SK-N-SH treated with all-trans-retinoic acid at 6 μM for 48 hours (cell line): ENCODE measurements at regions not wholly inside any gene's neighbourhood (a gene's known extent, or its start where the extent isn't known, plus 50 kb on each side); places are given as distances from the start of the nearest gene placed in this dataset.

Experiments used
- ATAC-seq: fragments of 200-7000 bp; cut with Tn5 transposase; 3 replicates; pipeline ENCODE4 v1.9.1; 2020; ENCODE audit warnings: mild to moderate bottlenecking, moderate library complexity
- ARNTL ChIP-seq: fragments of 450-650 bp; formaldehyde crosslinking; IDR thresholded peaks from 2 replicates; pipeline ENCODE4 v1.5.0; 2020; ENCODE audit warnings: low read depth, mild to moderate bottlenecking, moderate library complexity, borderline replicate concordance
- CSDC2 ChIP-seq: fragments of 250-450 bp; sonication (Bioruptor Pico); IDR thresholded peaks from 2 replicates; pipeline ENCODE4 v1.5.0; 2020; ENCODE audit warnings: mild to moderate bottlenecking, moderate library complexity
- ESRRG ChIP-seq: fragments of 250-450 bp; sonication (Bioruptor Pico); IDR thresholded peaks from 2 replicates; pipeline ENCODE4 v1.6.1; 2021; ENCODE audit warnings: mild to moderate bottlenecking
- GLIS3 ChIP-seq: fragments of 250-450 bp; sonication (Bioruptor Pico); IDR thresholded peaks from 2 replicates; pipeline ENCODE4 v1.5.0; 2020; ENCODE audit warnings: mild to moderate bottlenecking, moderate library complexity
- ISL1 ChIP-seq: fragments of 250-450 bp; sonication (Bioruptor Pico); IDR thresholded peaks from 2 replicates; pipeline ENCODE4 v2.1.2; 2022; ENCODE audit warnings: mild to moderate bottlenecking, moderate library complexity
- PPARA ChIP-seq: fragments of 250-450 bp; sonication (Bioruptor Pico); IDR thresholded peaks from 2 replicates; pipeline ENCODE4 v1.5.0; 2020; ENCODE audit warnings: mild to moderate bottlenecking, borderline replicate concordance
- RARB ChIP-seq: fragments of 250-450 bp; sonication (Bioruptor Pico); IDR thresholded peaks from 2 replicates; pipeline ENCODE4 v1.8.0; 2021; ENCODE audit warnings: mild to moderate bottlenecking, moderate library complexity
- SNAI2 ChIP-seq: fragments of 250-450 bp; sonication (Bioruptor Pico); IDR thresholded peaks from 2 replicates; pipeline ENCODE4 v1.5.0; 2020; ENCODE audit warnings: mild to moderate bottlenecking, moderate library complexity
- TCF4 ChIP-seq: fragments of 250-450 bp; sonication (Bioruptor Pico); IDR thresholded peaks from 2 replicates; pipeline ENCODE4 v1.8.0; 2021; ENCODE audit warnings: mild to moderate bottlenecking, moderate library complexity, borderline replicate concordance
- ZC3H10 ChIP-seq: fragments of 250-450 bp; sonication (Bioruptor Pico); IDR thresholded peaks from 2 replicates; pipeline ENCODE4 v1.5.1; 2021; ENCODE audit warnings: mild to moderate bottlenecking, moderate library complexity
- ZFP30 ChIP-seq: fragments of 450-650 bp; formaldehyde crosslinking; IDR thresholded peaks from 2 replicates; pipeline ENCODE4 v1.5.0; 2022; ENCODE audit warnings: mild to moderate bottlenecking, moderate library complexity
- ZNF565 ChIP-seq: fragments of 450-650 bp; formaldehyde crosslinking; conservative IDR thresholded peaks from 2 replicates; pipeline ENCODE4 v1.5.0; 2020; ENCODE audit warnings: low read depth, mild to moderate bottlenecking, moderate library complexity
- ZNF70 ChIP-seq: fragments of 450-650 bp; formaldehyde crosslinking; IDR thresholded peaks from 2 replicates; pipeline ENCODE4 v1.5.0; 2020; ENCODE audit warnings: mild to moderate bottlenecking, moderate library complexity
- ZNF8 ChIP-seq: fragments of 450-650 bp; formaldehyde crosslinking; IDR thresholded peaks from 2 replicates; pipeline ENCODE4 v1.5.0; 2020; ENCODE audit warnings: mild to moderate bottlenecking, moderate library complexity
- TF ChIP-seq, protein P1 (sequence below): fragments of 250-450 bp; sonication (Bioruptor Pico); IDR thresholded peaks from 2 replicates; pipeline ENCODE4 v1.5.0; 2020; ENCODE audit warnings: mild to moderate bottlenecking, moderate library complexity
- TF ChIP-seq, protein P2 (sequence below): fragments of 250-450 bp; sonication (Bioruptor Pico); IDR thresholded peaks from 2 replicates; pipeline ENCODE4 v1.8.0; 2021; ENCODE audit warnings: low read depth, mild to moderate bottlenecking, moderate library complexity, borderline replicate concordance
- TF ChIP-seq, protein P3 (sequence below): fragments of 250-450 bp; sonication (Bioruptor Pico); IDR thresholded peaks from 2 replicates; pipeline ENCODE4 v1.5.1; 2020; ENCODE audit warnings: low read depth, mild to moderate bottlenecking, moderate library complexity
- TF ChIP-seq, protein P4 (sequence below): fragments of 250-450 bp; sonication (Bioruptor Pico); IDR thresholded peaks from 2 replicates; pipeline ENCODE4 v1.5.1; 2021; ENCODE audit warnings: mild to moderate bottlenecking, moderate library complexity
- TF ChIP-seq, protein P5 (sequence below): fragments of 250-450 bp; sonication (Bioruptor Pico); IDR thresholded peaks from 2 replicates; pipeline ENCODE4 v1.8.0; 2020; ENCODE audit warnings: mild to moderate bottlenecking, moderate library complexity, borderline replicate concordance

DNA sequence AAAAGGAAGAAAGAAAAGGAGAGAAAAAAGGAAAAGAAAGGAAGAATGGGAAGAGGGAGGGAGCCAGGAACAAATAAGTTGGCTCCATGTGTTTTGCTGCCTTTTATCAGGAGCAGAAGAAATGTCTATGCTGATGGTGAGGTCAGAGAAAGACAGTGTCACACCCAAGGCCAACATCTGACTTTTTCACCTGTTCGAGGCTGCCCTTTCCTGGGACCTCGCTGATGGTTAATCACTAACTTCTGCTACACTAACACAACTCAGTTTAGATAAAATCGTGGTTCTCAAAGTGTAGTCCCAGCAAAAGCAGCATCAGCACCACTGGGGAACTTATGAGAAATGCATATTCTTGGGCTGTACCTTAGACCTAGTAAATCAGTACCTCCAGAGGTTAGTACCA is 88.2 kb upstream of the FER start:
- ATAC-seq: no peak
- TF ChIP-seq PPARA: no peak
- no peak for TF ChIP-seq ZFP30 (CRISPR knock-in tag)
- TF ChIP-seq, protein P1, sequence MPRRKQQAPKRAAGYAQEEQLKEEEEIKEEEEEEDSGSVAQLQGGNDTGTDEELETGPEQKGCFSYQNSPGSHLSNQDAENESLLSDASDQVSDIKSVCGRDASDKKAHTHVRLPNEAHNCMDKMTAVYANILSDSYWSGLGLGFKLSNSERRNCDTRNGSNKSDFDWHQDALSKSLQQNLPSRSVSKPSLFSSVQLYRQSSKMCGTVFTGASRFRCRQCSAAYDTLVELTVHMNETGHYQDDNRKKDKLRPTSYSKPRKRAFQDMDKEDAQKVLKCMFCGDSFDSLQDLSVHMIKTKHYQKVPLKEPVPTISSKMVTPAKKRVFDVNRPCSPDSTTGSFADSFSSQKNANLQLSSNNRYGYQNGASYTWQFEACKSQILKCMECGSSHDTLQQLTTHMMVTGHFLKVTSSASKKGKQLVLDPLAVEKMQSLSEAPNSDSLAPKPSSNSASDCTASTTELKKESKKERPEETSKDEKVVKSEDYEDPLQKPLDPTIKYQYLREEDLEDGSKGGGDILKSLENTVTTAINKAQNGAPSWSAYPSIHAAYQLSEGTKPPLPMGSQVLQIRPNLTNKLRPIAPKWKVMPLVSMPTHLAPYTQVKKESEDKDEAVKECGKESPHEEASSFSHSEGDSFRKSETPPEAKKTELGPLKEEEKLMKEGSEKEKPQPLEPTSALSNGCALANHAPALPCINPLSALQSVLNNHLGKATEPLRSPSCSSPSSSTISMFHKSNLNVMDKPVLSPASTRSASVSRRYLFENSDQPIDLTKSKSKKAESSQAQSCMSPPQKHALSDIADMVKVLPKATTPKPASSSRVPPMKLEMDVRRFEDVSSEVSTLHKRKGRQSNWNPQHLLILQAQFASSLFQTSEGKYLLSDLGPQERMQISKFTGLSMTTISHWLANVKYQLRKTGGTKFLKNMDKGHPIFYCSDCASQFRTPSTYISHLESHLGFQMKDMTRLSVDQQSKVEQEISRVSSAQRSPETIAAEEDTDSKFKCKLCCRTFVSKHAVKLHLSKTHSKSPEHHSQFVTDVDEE (CRISPR knock-in tag): no peak
- no peak for TF ChIP-seq ZNF8

DNA sequence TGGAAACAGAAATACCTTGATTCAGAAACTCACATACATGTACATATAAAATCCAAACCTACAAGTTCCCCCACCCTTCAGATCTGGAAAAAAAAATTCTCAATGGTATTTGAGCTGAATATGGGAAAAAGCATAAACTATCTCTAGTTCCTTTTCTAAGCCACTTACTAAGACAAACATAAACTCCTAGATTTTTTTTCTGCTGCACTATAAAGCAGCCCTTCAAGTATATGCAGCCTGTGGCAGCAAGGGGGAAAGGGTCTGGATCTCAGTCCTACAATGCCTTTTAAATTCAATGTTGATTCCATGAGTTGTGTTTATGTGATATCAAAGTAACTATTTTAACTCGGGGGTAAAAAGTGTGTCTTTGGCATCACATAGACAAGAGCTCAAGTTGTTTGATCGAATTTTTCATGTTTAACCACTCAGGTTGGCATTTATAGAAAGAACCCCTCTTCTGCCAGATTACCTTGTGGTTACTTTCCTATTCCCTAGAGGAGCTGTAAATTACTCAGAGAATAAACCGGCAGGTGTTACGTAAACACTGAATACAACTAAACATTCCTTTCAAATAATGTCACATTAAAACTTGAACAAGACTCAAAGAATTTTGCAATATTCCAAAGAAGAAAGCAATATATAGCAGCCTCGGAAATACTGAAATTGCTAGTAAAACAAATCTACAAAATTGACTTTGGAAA is 91.8 kb upstream of the FER start:
- no peak for ATAC-seq
- TF ChIP-seq PPARA (no peak), SNAI2 (CRISPR knock-in tag) (no peak), TCF4 (CRISPR knock-in tag) (no peak), ESRRG (no peak), RARB (CRISPR knock-in tag) (no peak), ARNTL (no peak), GLIS3 (no peak), ZFP30 (CRISPR knock-in tag) (no peak), ZNF8 (no peak), ISL1 (CRISPR knock-in tag) (no peak), ZC3H10 (no peak), ZNF70 (CRISPR knock-in tag) (no peak), CSDC2 (no peak), ZNF565 (CRISPR knock-in tag) (no peak)
- TF ChIP-seq, protein P2, sequence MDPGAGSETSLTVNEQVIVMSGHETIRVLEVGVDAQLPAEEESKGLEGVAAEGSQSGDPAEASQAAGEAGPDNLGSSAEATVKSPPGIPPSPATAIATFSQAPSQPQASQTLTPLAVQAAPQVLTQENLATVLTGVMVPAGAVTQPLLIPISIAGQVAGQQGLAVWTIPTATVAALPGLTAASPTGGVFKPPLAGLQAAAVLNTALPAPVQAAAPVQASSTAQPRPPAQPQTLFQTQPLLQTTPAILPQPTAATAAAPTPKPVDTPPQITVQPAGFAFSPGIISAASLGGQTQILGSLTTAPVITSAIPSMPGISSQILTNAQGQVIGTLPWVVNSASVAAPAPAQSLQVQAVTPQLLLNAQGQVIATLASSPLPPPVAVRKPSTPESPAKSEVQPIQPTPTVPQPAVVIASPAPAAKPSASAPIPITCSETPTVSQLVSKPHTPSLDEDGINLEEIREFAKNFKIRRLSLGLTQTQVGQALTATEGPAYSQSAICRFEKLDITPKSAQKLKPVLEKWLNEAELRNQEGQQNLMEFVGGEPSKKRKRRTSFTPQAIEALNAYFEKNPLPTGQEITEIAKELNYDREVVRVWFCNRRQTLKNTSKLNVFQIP: no peak
- TF ChIP-seq, protein P3, sequence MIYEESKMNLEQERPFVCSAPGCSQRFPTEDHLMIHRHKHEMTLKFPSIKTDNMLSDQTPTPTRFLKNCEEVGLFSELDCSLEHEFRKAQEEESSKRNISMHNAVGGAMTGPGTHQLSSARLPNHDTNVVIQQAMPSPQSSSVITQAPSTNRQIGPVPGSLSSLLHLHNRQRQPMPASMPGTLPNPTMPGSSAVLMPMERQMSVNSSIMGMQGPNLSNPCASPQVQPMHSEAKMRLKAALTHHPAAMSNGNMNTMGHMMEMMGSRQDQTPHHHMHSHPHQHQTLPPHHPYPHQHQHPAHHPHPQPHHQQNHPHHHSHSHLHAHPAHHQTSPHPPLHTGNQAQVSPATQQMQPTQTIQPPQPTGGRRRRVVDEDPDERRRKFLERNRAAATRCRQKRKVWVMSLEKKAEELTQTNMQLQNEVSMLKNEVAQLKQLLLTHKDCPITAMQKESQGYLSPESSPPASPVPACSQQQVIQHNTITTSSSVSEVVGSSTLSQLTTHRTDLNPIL (CRISPR knock-in tag): no peak
- TF ChIP-seq, protein P4, sequence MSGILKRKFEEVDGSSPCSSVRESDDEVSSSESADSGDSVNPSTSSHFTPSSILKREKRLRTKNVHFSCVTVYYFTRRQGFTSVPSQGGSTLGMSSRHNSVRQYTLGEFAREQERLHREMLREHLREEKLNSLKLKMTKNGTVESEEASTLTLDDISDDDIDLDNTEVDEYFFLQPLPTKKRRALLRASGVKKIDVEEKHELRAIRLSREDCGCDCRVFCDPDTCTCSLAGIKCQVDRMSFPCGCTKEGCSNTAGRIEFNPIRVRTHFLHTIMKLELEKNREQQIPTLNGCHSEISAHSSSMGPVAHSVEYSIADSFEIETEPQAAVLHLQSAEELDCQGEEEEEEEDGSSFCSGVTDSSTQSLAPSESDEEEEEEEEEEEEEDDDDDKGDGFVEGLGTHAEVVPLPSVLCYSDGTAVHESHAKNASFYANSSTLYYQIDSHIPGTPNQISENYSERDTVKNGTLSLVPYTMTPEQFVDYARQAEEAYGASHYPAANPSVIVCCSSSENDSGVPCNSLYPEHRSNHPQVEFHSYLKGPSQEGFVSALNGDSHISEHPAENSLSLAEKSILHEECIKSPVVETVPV: no peak
- TF ChIP-seq, protein P1 (CRISPR knock-in tag): no peak
- TF ChIP-seq, protein P5, sequence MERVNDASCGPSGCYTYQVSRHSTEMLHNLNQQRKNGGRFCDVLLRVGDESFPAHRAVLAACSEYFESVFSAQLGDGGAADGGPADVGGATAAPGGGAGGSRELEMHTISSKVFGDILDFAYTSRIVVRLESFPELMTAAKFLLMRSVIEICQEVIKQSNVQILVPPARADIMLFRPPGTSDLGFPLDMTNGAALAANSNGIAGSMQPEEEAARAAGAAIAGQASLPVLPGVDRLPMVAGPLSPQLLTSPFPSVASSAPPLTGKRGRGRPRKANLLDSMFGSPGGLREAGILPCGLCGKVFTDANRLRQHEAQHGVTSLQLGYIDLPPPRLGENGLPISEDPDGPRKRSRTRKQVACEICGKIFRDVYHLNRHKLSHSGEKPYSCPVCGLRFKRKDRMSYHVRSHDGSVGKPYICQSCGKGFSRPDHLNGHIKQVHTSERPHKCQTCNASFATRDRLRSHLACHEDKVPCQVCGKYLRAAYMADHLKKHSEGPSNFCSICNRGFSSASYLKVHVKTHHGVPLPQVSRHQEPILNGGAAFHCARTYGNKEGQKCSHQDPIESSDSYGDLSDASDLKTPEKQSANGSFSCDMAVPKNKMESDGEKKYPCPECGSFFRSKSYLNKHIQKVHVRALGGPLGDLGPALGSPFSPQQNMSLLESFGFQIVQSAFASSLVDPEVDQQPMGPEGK (CRISPR knock-in tag): no peak
